Stimulated activated naive B cell treated with anti-CD40 and anti-IgM and Interleukin-4, amounts not matched to agents 10 μg/mL and 1 μg/mL and 100 μg/mL, for 72 hours (primary cell): ENCODE measurements at regions not wholly inside any gene's neighbourhood (a gene's known extent, or its start where the extent isn't known, plus 50 kb on each side); places are given as distances from the start of the nearest gene placed in this dataset.

Experiments
- ATAC-seq, 2 donors: fragments of 150-1000 bp; cut with Tn5 transposase; replicated peaks; 2 replicates each; pipeline ENCODE4 v1.10.0; 2021; ENCODE audit warnings: moderate library complexity in 1 of 2
- DNase-seq: peaks from one replicate; pipeline ENCODE4 v3.0.0; 2021
- H3K27ac Mint-ChIP-seq: one replicate; pipeline ENCODE4 v1.8.0; 2022; ENCODE audit warnings: mild to moderate bottlenecking, mixed read lengths
- H3K27me3 Mint-ChIP-seq, 2 donors: one replicate each; pipeline ENCODE4 v1.8.0; 2022; ENCODE audit warnings: mixed read lengths in 2 of 2
- H3K36me3 Mint-ChIP-seq, 2 donors: one replicate each; pipeline ENCODE4 v1.8.0; 2022; ENCODE audit warnings: mixed read lengths in 2 of 2, mild to moderate bottlenecking in 1 of 2
- H3K4me1 Mint-ChIP-seq, 2 donors: one replicate each; pipeline ENCODE4 v1.8.0; 2022; ENCODE audit warnings: mixed read lengths in 2 of 2, mild to moderate bottlenecking in 1 of 2
- H3K4me3 Mint-ChIP-seq, 2 donors: one replicate each; pipeline ENCODE4 v1.8.0; 2022; ENCODE audit warnings: mild to moderate bottlenecking in 2 of 2, mixed read lengths in 2 of 2, moderate library complexity in 1 of 2
- H3K9me3 Mint-ChIP-seq, 2 donors: one replicate each; pipeline ENCODE4 v1.8.0; 2022; ENCODE audit warnings: mixed read lengths in 2 of 2, mild to moderate bottlenecking in 1 of 2

GRCh38 chr6:54595844-54596243 is 250.7 kb upstream of the FAM83B start:
- Mint-ChIP-seq H3K36me3 (no peaks in the 10 kb centered on the region), H3K4me1 (no peaks in the 10 kb centered on the region), H3K9me3 (peaks cover 0 to 3% of the 10 kb centered on the region in 2 donors), H3K27me3 (no peaks in the 10 kb centered on the region), H3K4me3 (no peak overlapping the region), H3K27ac (no peak overlapping the region)
- ATAC-seq = no peak
- DNase-seq = no peak

- no peaks in the 10 kb centered on the region for H3K36me3 Mint-ChIP-seq
- peaks cover 0 to 1% of the 10 kb centered on the region in 2 donors for H3K9me3 Mint-ChIP-seq
- no peak overlapping the region for H3K4me3 Mint-ChIP-seq
- no peaks in the 10 kb centered on the region for H3K27me3 Mint-ChIP-seq
- no peaks in the 10 kb centered on the region for H3K4me1 Mint-ChIP-seq
- ATAC-seq (no peak), DNase-seq (no peak)
- no peak overlapping the region for H3K27ac Mint-ChIP-seq
These were observed 247.7 kb upstream of the FAM83B start for GRCh38 chr6:54598787-54599313.

GRCh38 chr6:54601600-54602300 is 244.8 kb upstream of the FAM83B start:
- Mint-ChIP-seq H3K36me3 (no peaks in the 10 kb centered on the region), H3K27ac (no peak overlapping the region), H3K9me3 (peaks cover 0 to 4% of the 10 kb centered on the region in 2 donors), H3K4me3 (no peak overlapping the region), H3K27me3 (no peaks in the 10 kb centered on the region), H3K4me1 (no peaks in the 10 kb centered on the region)
- DNase-seq = no peak
- ATAC-seq = no peak

- peaks cover 0 to 4% of the 10 kb centered on the region in 2 donors for H3K9me3 Mint-ChIP-seq
- H3K4me1 Mint-ChIP-seq = no peaks in the 10 kb centered on the region
- H3K27me3 Mint-ChIP-seq = no peaks in the 10 kb centered on the region
- no peak overlapping the region for H3K4me3 Mint-ChIP-seq
- no peaks in the 10 kb centered on the region for H3K36me3 Mint-ChIP-seq
- H3K27ac Mint-ChIP-seq = no peak overlapping the region
- ATAC-seq = no peak
- DNase-seq = no peak
These were observed 244.0 kb upstream of the FAM83B start for GRCh38 chr6:54602591-54602990.

GRCh38 chr6:54609981-54610380 is 236.6 kb upstream of the FAM83B start:
- H3K27me3 Mint-ChIP-seq = no peaks in the 10 kb centered on the region
- no peak overlapping the region for H3K27ac Mint-ChIP-seq
- H3K36me3 Mint-ChIP-seq = no peaks in the 10 kb centered on the region
- H3K4me3 Mint-ChIP-seq = no peak overlapping the region
- DNase-seq (no peak), ATAC-seq (no peak)
- peaks cover 0 to 9% of the 10 kb centered on the region in 2 donors for H3K9me3 Mint-ChIP-seq
- H3K4me1 Mint-ChIP-seq = no peaks in the 10 kb centered on the region

GRCh38 chr6:54613596-54613995 is 233.0 kb upstream of the FAM83B start:
- Mint-ChIP-seq H3K36me3 (no peaks in the 10 kb centered on the region), H3K4me1 (no peaks in the 10 kb centered on the region), H3K4me3 (no peak overlapping the region), H3K27ac (no peak overlapping the region), H3K9me3 (peaks cover 0 to 4% of the 10 kb centered on the region in 2 donors), H3K27me3 (no peaks in the 10 kb centered on the region)
- ATAC-seq (no peak), DNase-seq (no peak)

- ATAC-seq (no peak), DNase-seq (no peak)
- no peaks in the 10 kb centered on the region for H3K9me3 Mint-ChIP-seq
- H3K4me1 Mint-ChIP-seq = no peaks in the 10 kb centered on the region
- H3K27ac Mint-ChIP-seq = no peak overlapping the region
- H3K4me3 Mint-ChIP-seq = no peak overlapping the region
- H3K27me3 Mint-ChIP-seq = no peaks in the 10 kb centered on the region
- no peaks in the 10 kb centered on the region for H3K36me3 Mint-ChIP-seq
These were observed 231.9 kb upstream of the FAM83B start for GRCh38 chr6:54614499-54615195.

- H3K27me3 Mint-ChIP-seq = no peaks in the 10 kb centered on the region
These were observed 228.8 kb upstream of the FAM83B start for GRCh38 chr6:54617730-54618129.

GRCh38 chr6:54618572-54618971 is 228.0 kb upstream of the FAM83B start:
- no peak for ATAC-seq
- Mint-ChIP-seq H3K36me3 (no peaks in the 10 kb centered on the region), H3K4me1 (no peaks in the 10 kb centered on the region), H3K27me3 (no peaks in the 10 kb centered on the region), H3K27ac (no peak overlapping the region), H3K4me3 (no peak overlapping the region), H3K9me3 (no peaks in the 10 kb centered on the region)
- DNase-seq = no peak

More at GRCh38 chr6:54617730-54618129, 228.8 kb upstream of the FAM83B start:
- Mint-ChIP-seq H3K36me3 (no peaks in the 10 kb centered on the region), H3K4me3 (no peak overlapping the region), H3K9me3 (no peaks in the 10 kb centered on the region), H3K27ac (no peak overlapping the region), H3K4me1 (no peaks in the 10 kb centered on the region)
- no peak for DNase-seq
- ATAC-seq = no peak

GRCh38 chr6:54619102-54619501 is 227.5 kb upstream of the FAM83B start:
- Mint-ChIP-seq H3K4me1 (no peaks in the 10 kb centered on the region), H3K4me3 (no peak overlapping the region), H3K9me3 (no peaks in the 10 kb centered on the region), H3K27ac (no peak overlapping the region), H3K36me3 (no peaks in the 10 kb centered on the region), H3K27me3 (no peaks in the 10 kb centered on the region)
- DNase-seq (no peak), ATAC-seq (no peak)

- Mint-ChIP-seq H3K4me3 (no peak overlapping the region), H3K27me3 (no peaks in the 10 kb centered on the region), H3K36me3 (no peaks in the 10 kb centered on the region), H3K9me3 (no peaks in the 10 kb centered on the region), H3K4me1 (no peaks in the 10 kb centered on the region), H3K27ac (no peak overlapping the region)
- ATAC-seq (no peak), DNase-seq (no peak)
These were observed 225.3 kb upstream of the FAM83B start for GRCh38 chr6:54621285-54621684.

GRCh38 chr6:54624216-54624615 is 222.4 kb upstream of the FAM83B start:
- DNase-seq (no peak), ATAC-seq (no peak)
- H3K27me3 Mint-ChIP-seq = no peaks in the 10 kb centered on the region
- no peak overlapping the region for H3K27ac Mint-ChIP-seq
- H3K4me1 Mint-ChIP-seq = no peaks in the 10 kb centered on the region
- H3K9me3 Mint-ChIP-seq = no peaks in the 10 kb centered on the region
- H3K36me3 Mint-ChIP-seq = no peaks in the 10 kb centered on the region
- no peak overlapping the region for H3K4me3 Mint-ChIP-seq

- H3K27ac Mint-ChIP-seq = no peak overlapping the region
- H3K4me3 Mint-ChIP-seq = no peak overlapping the region
- DNase-seq (no peak), ATAC-seq (no peak)
- no peaks in the 10 kb centered on the region for H3K9me3 Mint-ChIP-seq
- H3K36me3 Mint-ChIP-seq = no peaks in the 10 kb centered on the region
- H3K27me3 Mint-ChIP-seq = no peaks in the 10 kb centered on the region
- H3K4me1 Mint-ChIP-seq = no peaks in the 10 kb centered on the region
These were observed 221.8 kb upstream of the FAM83B start for GRCh38 chr6:54624779-54625178.

GRCh38 chr6:54629131-54629530 is 217.4 kb upstream of the FAM83B start:
- DNase-seq (no peak), ATAC-seq (no peak)
- H3K4me3 Mint-ChIP-seq = no peak overlapping the region
- no peak overlapping the region for H3K27ac Mint-ChIP-seq
- H3K9me3 Mint-ChIP-seq = no peaks in the 10 kb centered on the region
- H3K36me3 Mint-ChIP-seq = no peaks in the 10 kb centered on the region
- no peaks in the 10 kb centered on the region for H3K4me1 Mint-ChIP-seq
- H3K27me3 Mint-ChIP-seq = no peaks in the 10 kb centered on the region

- Mint-ChIP-seq H3K27me3 (no peaks in the 10 kb centered on the region), H3K27ac (no peak overlapping the region), H3K4me3 (no peak overlapping the region), H3K4me1 (no peaks in the 10 kb centered on the region), H3K36me3 (no peaks in the 10 kb centered on the region), H3K9me3 (peaks cover 0 to 2% of the 10 kb centered on the region in 2 donors)
- no peak for ATAC-seq
- DNase-seq = no peak
These were observed 213.5 kb upstream of the FAM83B start for GRCh38 chr6:54632984-54633565.
